T follicular helper cell (primary cell): ENCODE measurements at regions not wholly inside any gene's neighbourhood (a gene's known extent, or its start where the extent isn't known, plus 50 kb on each side); places are given as distances from the start of the nearest gene placed in this dataset.
"Not testable (repeated sequence)": the region's sequence is repeated elsewhere in the genome, so short reads cannot be mapped to it uniquely, and the experiment has no call there.

Source experiments
- DNase-seq: peaks from one replicate; pipeline ENCODE4 v3.0.0-alpha.2; 2020; ENCODE audit warnings: low read depth

DNA sequence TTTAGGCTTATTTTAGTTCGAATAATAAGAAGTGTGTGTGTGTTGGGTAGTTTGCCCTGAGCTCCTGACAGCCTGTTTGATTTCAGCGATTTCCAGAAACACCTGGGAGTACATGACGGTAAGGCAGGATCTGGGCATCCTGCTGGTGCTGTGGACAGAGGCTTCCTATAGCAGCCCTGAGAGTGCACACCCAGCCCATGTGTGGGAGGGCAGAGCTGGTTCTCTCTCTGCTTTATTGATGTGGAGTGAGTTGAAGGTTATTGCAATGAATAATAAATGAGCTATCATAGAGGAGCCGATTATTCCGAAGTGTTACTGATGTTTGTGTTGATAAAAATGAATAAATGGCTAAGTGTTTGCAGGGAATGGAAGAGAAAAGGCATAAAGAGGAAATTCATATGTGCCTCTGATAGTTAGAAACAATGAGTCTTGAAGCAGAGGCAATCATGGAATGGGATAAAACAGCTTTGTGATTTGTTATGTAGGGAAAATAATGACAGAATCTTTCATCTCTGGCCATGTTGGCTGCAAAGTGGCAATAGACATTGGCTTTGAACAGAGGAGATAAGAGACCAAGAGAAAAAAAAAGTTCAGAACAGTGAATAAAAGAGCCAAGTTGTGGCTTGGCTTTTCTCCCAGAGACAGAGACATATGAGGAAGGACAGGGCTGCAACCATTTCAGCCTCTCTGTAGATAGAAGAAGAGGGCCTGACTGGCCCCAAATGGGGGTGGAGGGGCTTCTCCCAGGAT is 166.2 kb upstream of the CHD6 start:
- DNase-seq: no peak

DNA sequence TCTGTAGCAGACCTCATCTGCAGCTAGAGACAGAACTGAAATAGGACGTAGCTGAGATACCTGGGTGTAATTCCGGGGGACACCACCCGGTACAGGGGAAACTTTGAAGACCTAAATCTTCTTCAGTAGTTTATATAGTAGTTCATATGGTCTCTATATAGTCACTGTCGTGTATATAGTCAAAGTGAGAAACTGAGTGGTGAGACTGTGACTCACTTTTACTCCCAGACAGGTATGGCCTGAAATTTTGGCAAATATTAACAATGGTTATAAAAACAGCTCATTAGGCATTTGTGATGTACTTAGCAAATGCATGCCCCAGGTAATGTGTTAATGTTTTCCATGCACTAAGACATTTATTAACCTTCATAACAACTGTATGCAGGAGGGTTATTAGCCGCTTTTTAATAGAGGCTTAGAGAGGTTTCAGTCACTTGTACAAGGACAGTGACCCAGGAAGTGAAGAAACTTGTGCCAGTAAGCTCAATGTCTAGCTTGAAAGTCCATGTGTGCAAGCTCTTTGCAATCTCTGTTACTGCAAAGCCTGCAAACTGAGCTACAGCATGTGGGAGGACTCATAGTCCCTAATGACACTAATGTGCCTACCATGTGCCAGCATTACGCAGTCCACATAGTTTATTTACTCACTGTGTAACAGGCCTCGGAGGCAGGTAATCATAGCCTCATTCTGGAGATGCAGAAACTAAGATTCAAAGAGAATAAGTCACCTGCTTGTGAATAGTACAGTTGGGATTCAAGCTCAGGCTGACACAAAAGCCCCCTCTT is 165.4 kb upstream of the CHD6 start:
- DNase-seq: no peak

DNA sequence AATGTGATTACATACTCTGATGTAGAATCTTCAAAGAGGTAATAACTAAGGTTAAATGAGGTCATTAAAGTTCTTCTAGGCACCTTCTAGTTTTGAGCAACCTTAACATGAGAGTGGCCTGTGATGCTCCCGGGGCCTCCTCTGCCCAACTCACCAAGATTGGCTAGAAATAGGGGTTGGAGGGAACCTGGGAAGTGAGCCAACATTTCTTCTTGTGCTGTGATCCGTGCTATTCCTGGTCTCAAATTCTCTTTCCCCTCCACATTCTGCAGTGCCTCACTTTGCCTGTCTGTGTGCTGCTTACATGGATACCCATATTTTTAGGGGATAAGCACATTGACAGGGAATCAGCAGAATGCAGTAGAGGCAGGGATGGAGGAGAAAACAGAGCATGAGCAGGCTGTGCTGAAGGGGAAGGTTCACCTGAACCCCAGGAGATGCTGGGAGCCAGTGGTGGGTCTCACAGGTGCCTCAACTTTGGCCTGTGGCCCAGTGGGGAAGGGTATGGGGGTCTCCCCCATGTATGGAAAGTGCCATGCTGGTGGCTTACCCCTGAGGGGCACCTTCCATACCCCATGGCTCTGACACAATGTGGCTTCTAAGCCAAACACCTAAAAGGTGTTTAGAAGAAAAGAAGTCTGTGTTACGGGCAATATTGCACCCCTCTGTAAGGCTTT is 164.7 kb upstream of the CHD6 start:
- no peak for DNase-seq

DNA sequence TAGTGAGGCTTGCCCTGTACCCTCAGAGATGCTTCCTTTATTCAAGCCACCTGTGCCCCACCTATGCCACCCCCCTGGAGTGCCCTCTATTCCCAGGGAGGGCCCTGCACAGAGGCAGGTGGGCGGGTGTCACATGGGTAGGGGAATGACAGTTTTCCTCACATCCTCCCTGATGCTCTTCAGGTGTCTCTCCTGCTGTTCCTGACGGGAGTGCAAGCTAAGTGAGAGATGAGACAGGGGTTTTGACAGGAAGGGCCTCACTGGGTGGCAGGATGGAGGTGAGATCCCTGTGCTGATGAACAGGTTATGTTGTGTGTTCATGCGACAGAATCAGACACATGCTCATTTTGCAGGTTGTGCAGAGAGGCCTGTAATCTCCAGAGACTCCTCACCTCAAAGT is 164.1 kb upstream of the CHD6 start:
- no peak for DNase-seq

DNA sequence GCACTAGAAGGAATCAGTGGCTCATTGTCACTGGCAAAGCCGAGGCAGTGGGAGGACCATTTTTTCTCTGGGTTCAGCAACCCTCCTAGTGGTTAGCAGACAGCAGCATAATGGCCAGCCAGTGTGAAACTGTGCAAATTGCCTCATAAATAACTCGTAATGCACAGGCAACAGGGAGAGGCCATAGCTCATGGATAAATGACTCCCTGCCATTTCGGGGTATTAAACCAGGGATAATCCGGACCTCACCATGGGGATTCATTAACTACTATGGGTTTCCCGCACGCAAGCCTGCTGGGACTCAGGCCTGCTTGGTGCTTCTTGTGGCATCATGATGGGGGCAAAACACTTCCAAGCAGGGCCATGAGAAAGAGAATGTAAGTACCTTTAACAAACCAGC is 158.2 kb upstream of the CHD6 start:
- no peak for DNase-seq

DNA sequence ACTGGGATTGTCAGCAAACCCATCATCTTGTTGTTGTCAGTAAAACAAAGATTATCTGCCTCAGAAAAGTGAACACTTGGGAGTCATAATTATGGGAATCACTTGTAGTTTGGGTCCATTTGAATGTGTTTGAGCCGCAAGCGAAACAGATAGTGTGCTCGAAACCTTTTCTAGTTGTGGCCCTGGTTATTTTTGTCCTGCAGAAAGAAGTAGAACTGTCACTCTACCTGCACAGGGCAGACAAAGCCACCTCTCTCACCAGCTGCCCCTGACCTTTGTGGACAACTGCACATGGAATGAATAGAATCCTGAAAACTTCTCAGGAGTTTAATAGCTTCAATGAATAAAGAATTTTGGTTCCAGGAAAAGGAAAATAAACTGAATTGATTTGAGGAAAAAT is 156.1 kb upstream of the CHD6 start:
- no peak for DNase-seq

DNA sequence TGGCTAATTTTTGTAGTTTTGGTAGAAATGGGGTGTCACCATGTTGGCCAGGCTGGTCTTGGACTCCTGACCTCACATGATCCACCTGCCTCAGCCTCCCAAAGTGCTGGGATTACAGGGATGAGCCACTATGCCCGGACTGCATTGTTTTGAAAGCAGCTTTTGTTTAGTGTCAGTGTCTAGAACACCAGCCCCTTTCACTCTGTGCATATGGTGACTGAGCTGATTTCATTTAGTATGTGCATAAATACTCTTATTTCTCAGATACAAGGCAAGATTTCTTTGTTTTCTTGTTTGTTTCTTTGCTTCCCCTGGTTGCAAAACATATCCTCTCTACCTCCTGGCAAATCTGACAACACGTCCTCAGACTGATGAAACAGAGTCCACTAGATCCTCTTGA is 152.8 kb upstream of the CHD6 start:
- DNase-seq: no peak

DNA sequence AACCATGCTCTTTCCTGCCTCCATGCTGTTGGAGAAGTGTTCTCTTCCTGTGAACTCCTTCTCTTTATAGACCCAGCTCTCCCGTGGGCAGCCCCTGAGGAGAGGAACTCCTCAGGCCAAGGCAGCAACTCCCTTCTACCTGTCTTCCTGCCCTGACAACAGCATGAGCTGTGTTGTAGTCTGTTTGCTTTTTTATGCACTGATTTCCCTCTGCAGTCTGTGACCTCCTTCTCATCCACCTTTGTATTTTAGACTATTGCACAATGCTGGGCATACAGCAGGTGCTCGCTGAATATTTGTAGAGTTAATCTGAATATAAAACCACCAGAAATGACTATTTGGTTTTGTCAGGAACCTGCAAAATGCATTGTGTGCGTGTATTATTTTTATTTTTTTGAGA is 152.2 kb upstream of the CHD6 start:
- no peak for DNase-seq

DNA sequence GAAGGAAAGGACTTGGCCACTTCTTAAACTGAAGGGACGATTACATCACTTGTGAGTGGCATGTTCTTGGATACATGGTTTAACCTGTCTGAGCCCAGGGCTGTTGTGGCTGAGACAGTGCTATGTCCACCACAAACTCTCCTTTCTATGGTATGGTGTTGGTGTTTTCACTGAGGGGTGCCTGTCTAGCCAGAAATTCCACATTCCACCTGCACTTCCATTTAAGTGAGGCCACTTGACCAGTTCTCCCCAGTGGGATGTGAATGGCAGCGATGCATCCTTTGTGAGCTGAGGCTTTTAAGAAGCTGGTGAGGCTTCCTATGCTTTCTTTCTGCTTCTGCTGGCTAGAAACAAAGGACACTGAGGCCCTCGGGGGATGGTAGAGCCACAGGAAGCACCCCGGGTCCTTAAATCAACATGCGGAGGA is 151.4 kb upstream of the CHD6 start:
- DNase-seq: no peak

DNA sequence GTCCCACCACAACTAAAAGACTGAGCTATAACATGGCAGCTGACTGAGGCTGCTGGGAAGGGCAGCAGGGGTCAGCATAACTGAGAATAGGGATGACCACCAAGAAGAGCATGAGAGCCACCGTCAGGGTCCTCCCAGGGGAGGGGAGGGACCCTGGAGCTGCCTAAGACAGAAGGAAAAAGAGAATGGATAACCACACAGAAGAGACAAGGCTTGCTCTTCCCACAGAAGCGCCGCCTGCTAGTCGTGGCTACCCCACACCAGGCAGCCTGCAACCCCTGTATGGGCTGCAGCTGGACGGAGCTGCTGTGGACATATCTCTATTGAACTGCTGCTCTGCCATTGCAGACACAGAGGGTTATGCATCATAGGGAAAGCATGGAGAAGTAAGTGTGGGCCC is 132.0 kb upstream of the CHD6 start:
- no peak for DNase-seq

DNA sequence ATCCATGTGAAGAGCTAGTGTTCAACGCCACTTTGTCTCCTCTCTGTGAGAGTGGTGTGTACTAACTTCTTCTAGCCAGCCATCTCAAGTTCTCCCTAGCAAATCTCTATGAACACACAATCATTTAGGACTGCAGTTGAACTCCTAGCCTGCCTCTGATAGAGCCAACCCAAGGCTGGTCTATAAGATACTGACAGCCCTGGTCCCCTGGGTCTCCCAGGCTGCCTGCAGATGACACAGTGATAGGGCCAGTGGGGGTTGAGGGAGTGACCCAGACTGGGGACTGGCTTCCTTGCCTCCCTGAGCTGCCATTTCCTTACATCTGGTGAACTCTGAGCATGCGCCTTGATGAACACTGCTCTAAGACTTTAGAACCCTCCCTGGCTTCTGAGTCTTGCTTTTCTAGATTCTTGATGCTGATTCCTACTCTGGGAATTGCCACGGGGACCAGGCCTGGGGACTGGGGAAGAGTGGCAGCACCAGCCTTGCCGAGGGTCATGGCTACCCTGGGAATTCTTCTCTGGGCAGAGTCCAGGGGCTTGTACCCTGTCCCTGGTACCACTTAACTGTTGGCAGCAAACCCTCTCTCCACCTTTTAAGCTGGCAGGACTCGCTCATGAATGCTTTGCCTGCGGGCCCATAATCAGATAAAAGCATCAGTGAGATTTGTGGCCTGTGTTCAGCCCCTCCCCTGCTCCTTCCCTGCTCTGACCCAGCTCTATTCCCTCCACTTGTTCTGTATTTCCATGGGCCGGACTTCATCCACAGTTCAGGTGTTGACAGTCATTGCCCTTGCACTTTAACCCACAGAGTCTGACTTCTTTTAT is 130.8 kb upstream of the CHD6 start:
- no peak for DNase-seq

DNA sequence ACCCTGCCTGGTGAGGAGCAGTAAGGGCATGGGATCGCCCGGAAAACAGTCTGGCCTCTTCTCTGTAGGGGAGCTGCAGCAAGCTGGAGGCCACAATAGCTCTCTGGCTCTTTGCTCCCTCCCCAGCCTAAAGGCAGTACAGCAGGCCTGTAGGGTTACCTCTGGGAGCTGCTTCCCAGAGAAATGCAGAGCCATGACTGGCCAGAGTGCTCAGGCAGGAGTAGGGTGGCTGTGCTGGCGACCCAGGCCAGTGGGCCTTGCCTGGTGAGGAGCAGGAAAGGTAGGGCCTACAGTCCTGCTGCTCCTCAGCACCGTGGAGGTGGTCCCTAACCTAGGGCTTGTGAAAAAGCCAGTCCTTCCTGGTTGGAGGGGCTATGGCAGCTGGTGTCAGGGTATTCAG is 129.9 kb upstream of the CHD6 start:
- no peak for DNase-seq

DNA sequence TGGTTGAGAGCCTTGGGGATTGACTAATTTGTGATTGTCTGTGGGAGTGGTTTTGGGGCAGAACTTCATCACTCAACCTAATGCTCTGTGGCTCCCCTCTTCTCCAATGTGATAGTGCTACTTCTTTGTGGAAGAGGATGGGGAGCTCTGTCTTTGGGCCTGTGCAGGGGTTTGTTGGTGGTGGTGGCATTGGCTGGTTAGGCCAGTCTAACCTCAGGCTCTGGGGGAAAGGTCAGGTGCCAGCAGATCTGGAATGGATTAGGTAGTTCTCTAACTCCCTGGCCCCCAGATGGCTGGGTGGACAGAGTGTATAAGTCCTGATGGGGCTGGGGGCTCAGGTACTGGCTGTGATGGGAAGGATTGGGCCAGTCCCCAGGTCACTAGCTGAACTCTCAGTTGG is 129.0 kb upstream of the CHD6 start:
- DNase-seq: no peak

DNA sequence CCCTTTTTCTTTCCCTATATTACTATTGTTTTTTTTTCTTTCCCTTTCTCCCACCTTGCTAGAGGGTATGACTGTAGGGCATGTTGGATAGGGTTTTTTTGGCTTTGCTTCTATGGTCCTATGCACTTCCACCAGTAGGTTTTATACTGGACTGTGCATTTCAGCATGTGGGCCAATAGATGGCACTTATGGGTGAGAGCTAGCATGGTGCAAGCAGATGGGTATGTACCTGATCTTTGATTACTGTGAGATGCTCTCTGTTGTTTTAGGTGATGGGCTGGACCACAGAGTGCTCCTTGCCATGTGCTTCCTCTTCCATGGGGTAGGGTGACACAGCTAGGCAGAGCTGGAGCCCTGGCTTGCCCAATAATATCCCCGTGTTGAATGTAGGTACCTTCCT is 128.5 kb upstream of the CHD6 start:
- no peak for DNase-seq

DNA sequence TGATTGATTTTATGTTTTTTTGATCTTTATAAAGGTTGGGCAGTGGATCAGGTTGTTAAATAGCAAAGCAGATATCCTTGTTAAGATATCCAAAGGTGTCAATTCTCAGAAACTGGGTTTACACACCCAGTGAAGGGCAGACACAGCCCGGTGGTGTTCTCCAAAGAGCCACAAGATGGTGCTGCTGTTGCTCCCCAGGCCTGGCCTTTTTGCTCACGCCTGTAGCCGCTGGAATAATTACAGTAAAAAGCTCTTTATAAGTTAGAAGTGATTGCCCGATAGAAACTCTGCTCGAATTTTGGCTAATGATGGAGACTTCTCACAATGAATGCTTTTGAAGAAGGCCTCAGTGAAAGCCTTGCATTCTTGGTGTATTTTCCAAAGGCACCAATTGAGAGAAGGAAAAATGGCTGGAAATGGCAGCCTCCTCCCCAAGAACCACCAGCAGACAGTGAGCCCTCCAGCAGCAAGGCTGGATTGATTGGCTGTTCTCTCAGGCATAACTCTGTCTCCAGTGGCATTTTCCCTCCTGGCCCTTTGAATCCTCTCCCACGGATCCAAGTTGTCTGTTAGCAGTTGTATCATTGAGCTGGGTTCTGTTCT is 120.5 kb upstream of the CHD6 start:
- DNase-seq: peak; percentile 4

DNA sequence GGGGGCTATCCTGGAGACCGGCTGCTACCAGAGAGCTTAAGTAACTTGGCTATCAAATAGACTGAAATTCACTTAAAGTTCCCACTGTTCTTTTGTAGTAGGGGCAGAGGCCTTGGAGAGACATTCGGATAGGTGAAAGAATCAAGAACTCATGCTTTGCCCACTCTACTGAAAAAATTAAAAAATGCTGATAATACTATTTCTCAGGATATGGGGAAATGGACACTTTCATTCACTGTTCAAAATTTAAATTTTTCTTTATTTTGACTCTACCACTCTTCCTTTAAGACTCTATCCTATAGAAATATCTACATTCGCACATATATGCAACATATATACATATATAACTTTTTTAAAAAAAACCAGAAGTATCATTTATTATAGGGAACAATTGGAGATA is 117.8 kb upstream of the CHD6 start:
- DNase-seq: no peak

DNA sequence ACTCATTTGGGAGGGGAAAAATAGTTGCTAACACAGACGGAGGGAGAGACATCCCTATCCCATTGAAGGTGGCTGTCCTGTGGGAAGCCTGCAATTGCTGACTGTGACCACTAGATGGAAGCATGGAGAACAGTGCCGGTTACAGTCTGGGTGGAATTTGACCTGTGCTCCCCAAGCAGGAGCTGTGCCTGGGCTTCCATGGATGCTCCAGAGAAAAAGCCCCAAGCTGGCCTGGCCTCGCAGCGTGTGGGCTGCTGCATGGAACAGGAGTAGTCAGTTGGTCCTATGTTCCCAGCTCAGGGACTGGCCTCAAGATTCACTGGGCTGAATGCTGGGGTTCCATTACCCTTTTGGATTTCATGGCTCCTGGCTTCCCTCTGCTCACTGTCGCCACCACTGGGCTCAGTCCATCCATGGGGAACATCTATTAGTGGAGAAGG is 116.3 kb upstream of the CHD6 start:
- DNase-seq: peak; percentile 4

DNA sequence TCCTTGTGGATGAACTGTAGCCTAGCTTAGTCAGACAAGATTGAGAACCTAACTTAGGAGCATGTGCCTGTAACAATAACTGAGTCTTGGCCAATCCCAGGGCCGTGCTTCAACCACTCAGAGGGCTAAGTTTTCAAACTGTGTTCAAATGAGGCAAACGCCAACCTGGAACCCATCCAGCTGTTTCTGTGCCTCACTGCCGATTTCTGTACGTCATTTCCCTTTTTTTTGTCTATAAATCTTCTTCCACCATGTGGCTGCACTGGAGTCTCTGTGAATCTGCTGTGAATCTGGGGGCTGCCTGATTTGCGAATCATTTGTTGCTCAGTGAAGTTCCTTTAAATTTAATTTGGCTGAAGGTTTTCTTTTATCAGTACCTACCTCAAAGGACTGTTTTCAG is 115.0 kb upstream of the CHD6 start:
- no peak for DNase-seq

DNA sequence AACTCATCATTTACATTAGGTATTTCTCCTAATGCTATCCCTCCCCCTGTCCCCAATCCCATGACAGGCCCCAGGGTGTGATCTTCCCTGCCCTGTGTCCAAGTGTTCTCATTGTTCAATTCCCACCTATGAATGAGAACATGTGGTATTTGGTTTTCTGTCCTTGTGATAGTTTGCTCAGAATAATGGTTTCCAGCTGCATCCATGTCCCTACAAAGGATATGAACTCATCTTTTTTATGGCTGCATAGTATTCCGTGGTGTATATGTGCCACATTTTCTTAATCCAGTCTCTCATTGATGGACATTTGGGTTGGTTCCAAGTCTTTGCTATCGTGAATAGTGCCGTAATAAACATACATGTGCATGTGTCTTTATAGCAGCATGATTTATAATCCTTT is 113.0 kb upstream of the CHD6 start:
- DNase-seq: not testable (repeated sequence)

DNA sequence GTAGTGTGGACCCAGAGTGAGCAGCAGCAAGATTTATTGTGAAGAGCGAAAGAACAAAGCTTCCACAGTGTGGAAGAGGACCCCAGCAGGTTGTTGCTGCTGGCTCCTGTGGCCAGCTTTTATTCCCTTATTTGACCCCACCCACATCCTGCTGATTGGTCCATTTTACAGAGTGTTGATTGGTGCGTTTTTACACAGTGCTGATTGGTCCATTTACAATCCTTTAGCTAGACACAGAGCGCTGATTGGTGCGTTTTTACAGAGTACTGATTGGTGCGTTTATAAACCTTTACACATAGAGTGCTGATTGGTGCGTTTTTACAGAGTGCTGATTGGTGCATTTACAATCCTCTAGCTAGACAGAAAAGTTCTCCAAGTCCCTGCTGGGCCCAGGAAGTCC is 109.5 kb upstream of the CHD6 start:
- DNase-seq: not testable (repeated sequence)

DNA sequence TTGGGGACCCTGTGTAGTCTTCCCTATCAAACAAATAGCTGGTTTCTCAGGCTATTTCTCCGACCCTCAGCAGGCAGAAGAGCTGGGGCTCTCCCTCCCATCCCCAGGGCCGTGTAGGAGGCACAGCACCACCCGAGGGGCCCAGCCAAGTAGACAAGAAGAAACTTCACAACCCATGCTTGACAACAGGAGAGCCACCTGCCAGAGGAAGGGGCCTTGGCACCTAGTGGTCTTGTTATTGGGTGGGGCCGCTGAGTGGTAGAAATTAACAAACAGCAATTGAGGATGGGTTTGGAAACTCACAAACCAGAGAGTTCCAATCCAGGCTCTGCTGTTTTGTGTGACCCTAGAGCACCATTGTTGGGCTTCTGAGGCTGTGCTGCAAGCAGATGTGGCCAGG is 108.5 kb upstream of the CHD6 start:
- no peak for DNase-seq

DNA sequence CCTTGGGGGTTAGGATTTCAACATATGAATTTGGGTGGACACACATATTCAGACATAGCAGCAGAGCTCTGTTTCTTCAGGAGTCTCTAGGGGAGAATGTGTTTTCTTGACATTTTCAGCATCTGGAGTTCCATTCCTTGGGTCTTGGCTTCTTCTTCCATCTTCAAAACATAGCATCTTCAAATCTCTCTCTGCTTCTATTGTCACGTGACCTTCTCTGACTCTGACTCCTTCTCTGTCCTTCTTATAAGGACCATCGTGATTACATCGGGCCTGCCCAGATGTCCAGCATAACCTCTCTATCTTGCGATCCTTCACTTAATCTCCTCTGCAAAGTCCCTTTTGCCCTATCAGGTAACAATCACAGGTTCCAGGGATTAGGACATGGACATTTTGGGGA is 101.0 kb upstream of the CHD6 start:
- no peak for DNase-seq
